Activated T-cell treated with anti-CD3 and anti-CD28 coated beads for 1 hour (primary cell): ENCODE measurements at regions not wholly inside any gene's neighbourhood (a gene's known extent, or its start where the extent isn't known, plus 50 kb on each side); places are given as distances from the start of the nearest gene placed in this dataset.
"Not testable (repeated sequence)": the region's sequence is repeated elsewhere in the genome, so short reads cannot be mapped to it uniquely, and the experiment has no call there.

Source experiments
- DNase-seq: peaks from one replicate; pipeline ENCODE4 v3.0.0-alpha.2; 2020; ENCODE audit warnings: low read depth

DNA sequence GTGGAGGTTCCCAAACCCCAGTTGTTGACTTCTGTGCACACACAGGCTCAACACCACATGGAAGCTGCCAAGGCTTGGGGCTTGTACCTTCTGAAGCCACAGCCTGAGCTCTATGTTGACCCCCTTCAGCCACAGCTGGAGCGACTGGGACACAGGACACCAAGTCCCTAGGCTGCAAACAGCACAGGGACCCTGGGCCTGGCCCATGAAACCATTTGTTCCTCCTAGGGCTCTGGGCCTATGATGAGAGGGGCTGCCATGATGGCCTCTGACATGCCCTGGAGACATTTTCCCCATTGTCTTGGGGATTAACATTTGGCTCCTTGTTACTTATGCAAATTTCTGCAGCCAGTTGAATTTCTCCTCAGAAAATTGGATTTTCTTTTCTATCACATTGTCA, 449.6 kb upstream of the ZEB2 start:
- DNase-seq, result not testable (repeated sequence)

DNA sequence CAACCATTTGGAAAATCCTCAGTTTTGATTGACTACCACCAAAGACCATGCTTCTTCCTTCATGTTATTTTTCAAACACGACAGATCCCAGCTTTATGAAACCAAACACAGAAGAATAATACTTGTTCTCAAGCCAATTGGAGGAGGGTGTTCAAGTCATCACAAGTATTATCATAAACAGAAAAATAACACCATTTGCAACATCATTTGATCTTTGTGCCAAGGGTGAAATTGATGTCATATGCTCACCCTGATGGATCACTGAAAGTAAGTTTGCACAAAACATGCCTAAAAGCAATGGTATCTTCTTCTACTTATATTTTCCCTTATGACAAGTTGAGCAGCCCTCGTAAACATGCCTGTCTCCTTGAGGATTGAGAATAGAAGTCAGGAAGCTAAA, 448.0 kb upstream of the ZEB2 start:
- DNase-seq, result no peak

DNA sequence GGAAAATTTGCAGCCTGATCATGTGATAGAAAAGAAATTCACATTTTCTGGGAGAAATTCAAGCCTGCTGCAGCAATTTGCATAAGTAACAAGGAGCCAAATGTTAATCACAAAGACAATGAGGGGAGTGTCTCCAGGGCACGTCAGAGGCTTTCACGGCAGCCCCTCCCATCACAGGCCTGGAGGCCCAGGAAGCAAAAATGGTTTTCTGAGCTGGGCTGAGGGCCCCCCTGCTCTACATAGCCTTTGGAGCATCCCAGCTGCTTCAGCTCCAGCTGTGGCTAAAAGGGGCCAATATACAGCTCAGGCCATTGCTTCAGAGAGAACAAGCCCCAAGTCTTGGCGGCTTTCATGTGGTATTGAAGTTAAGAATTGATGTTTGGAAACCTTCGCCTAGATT, 445.3 kb upstream of the ZEB2 start:
- no peak for DNase-seq

DNA sequence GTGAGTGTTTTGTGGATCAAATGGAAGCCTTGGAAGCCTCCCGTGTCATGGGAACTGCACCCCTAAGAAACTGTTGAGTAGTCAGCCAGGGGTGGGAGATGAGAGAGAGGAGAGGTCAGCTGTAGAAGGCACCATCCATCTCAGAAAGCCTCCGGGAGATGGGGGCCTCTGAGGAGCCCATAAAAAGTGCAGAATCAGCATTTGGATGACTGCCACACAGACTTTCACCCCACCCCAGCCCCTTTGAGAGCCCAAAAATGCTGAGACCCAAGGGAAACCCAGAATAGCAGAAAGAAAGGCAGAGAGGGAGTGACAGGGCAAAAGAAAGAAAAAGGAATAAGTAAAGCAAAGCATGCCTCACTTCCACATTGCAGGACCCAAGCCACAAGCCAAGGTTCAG, 443.1 kb upstream of the ZEB2 start:
- DNase-seq, result no peak

DNA sequence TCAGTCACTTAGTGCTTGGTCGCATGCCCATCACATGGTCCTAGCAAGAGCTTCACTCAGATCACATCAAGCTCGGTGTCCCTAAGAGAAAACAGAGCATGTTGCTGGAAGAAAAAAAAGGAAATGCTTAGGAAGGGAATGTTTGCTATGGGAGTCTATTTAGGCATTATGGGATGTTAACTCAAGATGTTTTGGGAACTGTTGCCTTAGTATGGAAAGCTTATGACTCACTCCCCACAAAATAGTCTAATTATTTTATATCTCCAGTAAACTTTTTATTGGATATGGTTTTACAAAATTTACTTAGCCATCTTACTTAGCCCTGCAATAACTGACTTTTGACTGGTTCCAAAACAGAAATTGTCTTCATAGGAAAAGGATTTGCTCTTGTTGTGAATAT, 439.5 kb upstream of the ZEB2 start:
- DNase-seq, result no peak

DNA sequence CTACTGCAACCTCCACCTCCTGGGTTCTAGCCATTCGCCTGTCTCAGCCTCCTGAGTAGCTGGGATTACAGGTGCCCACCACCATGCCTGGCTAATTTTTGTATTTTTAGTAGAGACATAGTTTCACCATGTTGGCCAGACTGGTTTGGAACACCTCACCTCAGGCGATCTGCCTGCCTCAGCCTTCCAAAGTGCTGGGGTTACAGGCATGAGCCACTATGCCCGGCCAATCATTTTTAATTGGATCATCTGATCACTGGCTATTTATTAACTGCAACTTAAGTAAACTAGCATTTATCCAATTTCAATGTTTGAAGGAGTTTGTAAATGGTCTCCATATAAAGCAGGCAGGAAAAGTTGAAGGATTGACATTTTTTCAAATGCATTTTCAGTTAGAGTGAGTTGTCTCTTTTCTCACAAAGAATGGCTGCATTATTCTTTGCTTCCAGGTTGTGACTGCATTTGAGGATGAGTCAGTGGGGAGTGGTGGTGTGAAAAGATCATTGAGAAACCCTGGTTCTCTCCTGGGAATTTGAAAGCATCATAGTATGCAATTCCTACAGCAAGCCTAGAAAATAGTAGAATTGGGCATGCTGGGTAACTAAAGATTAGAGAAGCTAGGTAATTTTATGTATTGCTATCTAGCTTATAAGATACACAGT, 431.1 kb upstream of the ZEB2 start:
- DNase-seq, result no peak

DNA sequence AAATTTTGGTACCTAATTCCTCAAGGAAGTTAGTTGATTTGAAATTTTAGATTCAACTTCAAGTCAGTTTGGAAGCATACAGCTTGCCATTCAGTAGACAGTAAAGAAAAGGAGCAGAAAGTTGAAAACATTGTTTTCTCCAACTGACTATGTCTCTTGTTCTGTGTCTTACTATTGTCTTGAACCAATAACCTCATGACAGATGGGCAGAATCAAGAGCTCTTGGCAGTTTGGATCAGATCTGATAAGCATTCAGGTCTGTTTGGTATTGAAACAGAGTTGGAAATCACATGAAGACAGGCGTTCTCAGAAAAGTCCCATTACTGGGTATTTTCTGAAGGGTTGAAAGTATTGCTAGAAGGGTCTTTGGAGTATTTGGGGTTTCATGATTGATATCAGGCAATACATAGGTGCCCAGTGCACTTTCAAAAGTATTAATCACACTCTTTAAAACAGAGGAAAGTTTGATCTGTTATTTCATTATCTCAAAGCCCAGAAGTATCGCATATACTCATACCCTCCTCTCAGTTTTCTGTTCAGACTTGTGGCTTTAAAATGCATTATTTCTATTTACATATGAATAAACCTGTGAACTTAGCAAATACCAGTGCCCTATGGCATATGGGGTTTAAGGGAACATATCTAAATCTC, 428.4 kb upstream of the ZEB2 start:
- no peak for DNase-seq

DNA sequence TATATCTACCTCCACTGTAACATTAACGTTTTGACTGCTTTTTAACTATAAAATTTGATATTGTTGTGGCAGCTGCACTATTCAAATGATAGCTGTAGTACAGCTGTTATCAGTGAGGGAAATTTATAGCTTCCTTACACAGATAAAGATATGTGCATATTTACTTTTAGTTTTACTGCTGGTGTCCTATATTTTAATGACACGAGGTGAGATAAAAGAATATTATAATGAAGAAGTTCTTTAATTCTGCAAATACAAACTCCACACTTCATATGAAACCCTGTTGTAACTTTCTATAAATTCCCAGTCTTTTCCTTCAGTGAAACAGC, 427.8 kb upstream of the ZEB2 start:
- DNase-seq, result no peak

DNA sequence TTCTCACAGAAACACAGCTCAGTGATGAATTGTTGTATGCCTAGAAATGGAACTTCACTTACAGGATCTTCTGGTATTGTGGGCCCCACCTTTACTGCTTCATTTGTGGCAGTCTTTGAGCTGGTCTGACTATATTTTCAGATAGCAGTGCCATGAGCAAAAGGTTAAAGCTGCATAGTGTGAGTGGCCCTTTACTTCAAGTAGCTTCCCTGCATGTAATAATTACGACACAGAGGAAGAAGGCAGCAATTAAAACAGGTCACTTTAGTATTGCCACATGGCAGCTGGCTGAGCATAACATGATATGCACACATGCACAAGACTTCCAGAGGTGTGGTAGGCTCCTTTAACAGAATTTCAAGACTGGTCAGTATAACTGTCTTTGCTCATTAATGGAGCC, 426.3 kb upstream of the ZEB2 start:
- DNase-seq, result no peak

DNA sequence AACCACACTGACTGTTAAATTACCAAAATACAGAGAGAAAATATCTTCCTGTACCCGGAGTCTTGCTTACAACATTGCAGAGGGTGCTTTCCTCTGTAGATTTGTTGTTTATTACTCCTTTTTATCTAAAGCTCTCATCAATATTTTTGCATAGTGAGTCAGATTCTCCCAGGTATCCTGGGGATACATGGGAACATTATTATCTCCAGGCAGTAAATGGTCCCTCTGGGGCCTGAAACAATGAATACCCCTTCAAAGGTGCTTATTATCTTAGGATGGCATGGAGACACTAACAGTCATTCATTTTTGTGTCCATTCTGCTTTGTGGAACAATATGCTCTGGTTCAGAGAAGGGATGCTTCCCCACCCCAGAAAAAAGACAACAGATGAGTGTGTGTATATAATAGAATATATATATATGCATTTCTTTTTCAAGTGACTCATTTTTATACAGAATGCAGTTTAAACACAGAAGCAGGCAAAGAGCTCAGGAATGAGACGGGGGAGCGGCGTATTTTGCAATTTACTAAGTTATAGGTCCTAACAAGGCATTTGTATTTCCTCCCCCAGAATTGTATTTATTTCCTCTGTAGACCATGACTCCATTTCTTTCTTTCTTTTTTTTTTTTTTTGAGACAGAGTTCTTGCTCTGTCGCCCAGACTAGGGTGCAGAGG, 424.8 kb upstream of the ZEB2 start:
- DNase-seq, result no peak

DNA sequence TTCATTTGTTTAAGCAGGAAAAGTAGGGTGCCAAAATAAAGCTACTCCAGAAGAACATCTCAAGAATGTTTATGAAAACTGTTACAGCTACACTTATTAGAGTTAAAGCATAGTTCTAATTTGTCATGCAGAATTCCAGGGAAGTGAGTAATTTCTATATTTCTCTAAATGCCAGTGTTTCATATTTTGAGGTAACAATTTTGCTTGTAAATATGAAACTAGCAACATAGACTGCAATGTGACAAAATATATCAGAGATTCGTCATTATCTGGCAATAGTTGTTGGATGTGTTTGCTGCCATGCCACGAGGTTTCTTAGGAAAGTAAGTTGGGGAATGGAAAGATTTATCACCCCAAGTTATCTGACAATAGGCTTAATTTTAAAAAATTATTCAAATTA, 424.1 kb upstream of the ZEB2 start:
- no peak for DNase-seq

DNA sequence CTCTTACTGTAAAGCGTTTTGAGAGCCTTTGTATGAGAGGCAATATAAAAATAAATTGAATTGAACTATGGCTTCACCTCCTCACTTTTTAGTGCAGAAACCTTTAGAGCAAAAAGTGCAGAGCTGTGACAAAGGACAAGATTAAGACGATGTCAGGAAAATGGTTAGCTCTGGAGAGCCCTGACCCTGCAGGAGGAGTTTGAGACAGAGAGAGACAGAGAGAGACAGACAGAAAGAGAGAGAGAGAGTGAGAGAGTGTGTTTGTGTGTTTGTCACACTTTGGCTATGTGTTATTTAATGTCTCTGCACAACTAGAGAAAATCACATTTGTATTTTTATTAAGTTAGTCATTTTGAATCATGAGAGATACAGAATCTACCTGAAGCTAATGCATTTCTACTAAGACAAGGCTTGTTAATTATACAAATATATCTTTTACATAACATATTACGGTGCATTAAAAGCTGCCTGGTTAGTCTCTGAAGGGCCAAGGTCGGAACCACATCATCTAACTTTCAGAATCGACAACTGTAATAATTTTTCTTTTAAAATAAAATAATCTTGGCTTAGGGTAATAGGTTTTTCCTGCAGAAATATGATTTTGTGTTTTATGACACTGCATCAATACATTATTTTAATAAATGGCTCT, 423.5 kb upstream of the ZEB2 start:
- no peak for DNase-seq

DNA sequence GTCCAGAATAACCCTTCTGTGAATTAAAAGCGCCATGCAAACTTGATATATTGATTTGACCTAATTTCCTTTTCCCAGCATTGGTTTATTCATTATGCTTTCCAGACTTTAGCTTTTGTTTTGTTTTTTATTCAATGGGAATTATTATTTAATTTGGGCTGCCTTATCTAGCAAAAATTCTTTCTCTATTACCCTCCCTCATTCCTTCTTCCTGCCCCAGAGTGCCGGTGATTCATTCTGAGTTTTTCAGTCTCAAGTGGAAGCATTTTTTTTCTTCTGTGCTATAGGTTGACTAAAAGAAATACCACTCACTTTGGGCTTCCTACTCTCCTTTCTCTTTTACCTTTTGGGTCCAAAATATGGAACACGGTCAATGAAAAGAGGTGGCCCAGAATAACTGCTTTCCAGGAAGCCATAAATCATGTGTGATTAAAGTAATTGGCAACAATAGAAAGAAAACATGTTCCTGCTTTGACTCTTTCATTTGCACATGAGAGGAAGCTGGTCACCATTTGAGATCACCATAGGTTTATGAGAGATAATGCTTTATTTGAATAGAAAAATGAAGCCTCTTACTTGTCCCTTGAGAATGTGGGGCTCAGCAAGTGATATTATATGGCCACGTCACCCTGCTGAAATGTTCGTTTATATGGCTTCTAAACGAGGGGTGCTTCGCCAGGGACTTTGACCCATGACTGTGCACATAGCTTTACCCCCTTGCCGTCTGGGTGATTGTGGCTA, 422.8 kb upstream of the ZEB2 start:
- DNase-seq, result no peak

DNA sequence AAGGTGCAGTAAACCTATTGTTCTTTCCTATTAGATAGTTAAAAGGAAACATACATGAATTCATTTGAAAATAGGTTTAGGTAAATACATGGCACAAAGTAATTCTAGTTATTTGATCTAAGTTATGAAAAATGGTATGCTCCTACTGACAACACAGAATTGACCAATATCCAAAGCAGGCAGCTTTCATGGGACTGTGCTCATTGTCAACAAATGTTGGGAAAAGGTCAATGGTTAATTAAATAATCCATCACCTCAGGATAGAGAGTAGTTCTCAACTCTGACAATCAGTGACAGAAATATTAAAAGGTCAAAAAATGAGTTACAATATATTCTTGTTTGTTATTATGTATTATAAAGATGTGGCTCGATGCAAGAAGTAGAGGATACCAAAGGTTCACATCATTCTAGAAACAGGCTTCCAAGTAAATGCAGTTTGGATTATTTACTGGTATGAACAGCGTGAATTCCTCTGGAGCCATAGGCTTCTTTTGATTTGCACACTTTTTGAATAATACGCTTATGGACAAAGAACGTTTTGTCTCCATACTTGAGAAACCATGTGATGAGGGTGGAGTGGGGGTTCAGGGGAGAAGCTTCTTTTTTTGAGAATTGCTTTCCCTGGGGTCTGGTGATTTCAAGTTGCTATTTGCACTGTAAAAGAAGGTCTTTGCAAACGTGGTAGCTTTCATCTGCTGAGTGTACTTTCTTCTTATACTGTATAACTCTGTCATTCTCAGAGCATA, 422.0 kb upstream of the ZEB2 start:
- DNase-seq, result no peak

DNA sequence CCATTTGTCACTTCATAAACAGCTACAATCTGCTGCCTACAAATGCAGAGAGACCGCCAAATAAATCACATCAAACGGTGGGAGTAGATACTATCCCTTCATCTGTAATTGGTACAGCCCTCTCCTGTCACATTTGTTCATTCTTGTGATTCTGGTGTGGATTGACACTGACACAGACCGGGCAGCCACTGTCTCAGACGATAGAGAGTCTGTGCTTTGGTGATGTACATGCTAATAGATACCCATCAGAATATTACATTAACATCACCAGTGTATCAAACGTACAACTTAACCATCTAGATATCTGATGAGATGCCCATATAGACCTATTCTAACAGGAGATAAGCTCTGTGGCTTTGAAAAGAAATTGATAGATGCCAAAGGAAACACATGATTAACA, 419.7 kb upstream of the ZEB2 start:
- no peak for DNase-seq

DNA sequence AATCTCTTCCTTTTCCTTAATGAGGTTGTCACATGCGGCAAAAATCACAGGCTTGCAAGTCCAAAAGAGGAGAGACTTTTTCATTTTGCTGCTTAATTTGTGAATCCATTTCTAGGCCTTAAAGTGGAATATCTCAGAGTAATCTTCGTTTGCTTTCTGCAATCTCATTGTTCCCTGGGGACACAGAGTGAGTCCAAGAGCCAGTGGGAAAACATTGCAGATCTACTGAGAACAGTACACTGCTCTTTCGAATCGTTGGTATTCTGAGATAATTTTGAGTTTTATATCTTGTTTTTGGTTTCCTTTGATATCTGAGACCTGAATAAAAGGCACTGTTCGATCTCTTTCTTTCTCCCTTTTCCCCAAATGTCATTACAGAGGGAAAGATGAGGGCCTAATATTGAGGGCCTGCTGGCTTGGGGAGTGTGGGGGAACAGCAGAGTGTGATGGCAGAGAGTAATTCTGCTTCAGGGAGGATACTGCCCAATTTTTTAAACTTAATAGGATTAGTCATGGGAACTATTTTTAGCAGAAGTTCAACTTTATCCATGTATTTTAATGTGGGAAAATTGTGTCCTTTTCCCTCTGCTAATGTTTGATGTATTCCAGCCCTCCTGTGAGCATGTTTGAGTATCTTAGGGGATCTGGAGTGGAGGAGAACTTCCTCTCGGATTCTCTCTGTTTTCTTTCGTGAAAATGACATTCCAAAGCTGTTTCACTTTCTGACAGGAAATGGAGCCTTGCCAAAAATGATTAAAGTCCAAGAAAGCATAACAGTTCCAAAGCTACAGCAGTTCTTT, 418.2 kb upstream of the ZEB2 start:
- DNase-seq, result no peak

DNA sequence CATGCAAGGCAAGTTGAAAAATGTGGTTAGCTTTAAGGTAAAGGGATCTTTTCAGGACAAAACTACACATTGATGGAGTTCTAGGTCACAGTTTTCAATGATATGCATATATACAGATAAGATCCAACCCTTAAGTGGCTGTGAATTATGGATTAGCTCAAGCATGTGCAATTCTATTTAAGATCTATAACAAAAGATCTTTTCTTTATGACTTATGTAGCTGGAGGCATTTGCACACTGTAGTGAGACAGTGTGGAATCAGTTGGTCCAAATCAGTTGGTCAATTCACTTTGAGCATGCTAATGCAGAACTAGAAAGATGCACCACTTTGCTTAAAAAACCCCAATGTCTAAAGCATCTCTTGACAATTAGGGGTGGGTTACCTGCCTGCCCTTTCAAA, 417.1 kb upstream of the ZEB2 start:
- no peak for DNase-seq

DNA sequence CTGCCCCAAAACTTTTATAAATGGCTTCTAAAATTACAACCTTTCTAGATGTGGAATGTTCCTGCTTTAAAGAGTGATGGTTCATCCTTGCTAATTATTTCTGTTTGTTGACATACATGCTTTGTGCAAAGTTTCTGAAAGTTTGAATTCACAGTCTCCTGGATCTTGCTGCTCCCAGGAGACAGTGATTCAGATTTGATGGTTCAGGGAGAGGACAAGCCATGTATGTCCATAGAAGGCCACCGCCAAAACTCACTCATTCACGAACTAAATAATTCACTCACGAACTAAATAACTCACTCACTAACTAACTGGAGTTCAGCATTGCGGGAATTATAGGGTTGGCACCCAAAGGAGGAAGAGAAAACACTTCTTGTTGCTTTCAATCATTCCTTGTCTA, 416.5 kb upstream of the ZEB2 start:
- DNase-seq, result no peak

DNA sequence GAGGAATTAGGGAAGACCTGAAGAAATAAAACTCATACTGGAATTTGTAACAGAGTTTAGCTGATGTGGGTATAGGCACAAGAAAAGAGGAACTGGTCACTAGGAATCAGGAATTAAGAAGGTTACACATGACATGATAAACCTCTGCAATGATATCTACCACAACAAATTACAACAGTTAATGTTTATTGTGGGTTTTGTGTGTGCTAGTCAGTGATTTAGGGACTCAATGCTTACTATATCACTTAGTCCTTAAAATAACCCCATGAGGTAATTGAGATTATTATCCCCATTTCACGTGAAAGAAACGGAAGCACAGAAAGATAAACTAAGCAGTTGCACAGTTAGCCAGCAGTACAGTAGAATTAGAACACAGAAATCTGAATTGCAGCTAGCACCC, 415.8 kb upstream of the ZEB2 start:
- DNase-seq, result no peak

DNA sequence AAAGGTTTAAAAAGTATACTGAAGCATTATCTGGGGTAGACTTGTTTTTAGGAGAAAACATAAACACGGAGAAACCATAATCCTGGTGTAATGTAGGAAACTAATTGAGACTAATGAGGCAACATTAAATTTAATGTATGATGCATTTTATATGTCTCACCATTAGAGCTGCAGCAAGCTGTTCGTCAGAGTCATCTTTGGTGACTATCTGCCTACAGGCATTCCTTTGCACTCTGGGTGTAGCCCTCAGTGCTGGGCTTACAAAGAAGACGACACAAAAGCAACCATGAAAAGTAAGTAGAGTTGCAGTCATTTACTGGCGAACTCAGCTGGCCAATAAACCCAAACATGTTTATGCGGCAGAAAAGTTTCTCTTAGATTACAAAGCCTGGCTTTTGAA, 415.3 kb upstream of the ZEB2 start:
- no peak for DNase-seq

DNA sequence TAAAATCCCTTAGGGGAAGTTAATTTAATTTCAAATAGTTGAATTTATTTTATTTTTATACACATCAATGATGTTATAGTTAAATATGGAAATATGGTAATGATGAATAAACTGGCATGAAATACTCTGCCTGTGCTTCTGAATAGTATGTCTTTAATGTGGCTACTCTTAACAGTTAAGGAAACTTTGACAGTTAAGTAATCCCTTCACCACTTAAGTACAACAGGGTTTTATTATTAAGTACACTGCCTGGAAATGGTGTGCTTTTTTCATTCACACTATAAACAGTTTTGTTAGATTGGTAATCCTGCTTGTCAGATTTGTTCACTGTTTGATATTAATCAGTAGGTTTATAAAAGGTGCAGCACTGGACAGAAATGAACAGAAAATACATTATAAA, 412.0 kb upstream of the ZEB2 start:
- no peak for DNase-seq
